Astrocyte (in vitro differentiated cells and primary cell): ENCODE measurements at regions not wholly inside any gene's neighbourhood (a gene's known extent, or its start where the extent isn't known, plus 50 kb on each side); places are given as distances from the start of the nearest gene placed in this dataset.
A peak's percentile ranks its signal among the peaks of the same experiment; 100 is the strongest.

Experiments
- DNase-seq: peaks from one replicate; pipeline ENCODE4 v3.0.0-alpha.2; 2010; ENCODE audit warnings: low read depth
- FAIRE-seq: peaks from 2 replicates; lab custom pipeline; 2011; peaks lifted over from hg19 to GRCh38; lab: Jason Lieb, UNC
- H2AFZ ChIP-seq: 2 replicates; pipeline ENCODE4 v1.6.0; 2012; ENCODE audit warnings: low read depth, low read length, inconsistent platforms
- H3K27ac ChIP-seq: 2 replicates; pipeline ENCODE4 v1.5.1; 2011; ENCODE audit warnings: low read depth, low read length, inconsistent platforms
- H3K27me3 ChIP-seq: 2 replicates; pipeline ENCODE4 v1.6.0; 2011; ENCODE audit warnings: low read length, inconsistent platforms; ENCODE audit not compliant: insufficient read depth
- H3K36me3 ChIP-seq: 2 replicates; pipeline ENCODE4 v1.5.1; 2011; ENCODE audit warnings: low read length, inconsistent platforms; ENCODE audit not compliant: insufficient read depth
- H3K4me1 ChIP-seq: 2 replicates; pipeline ENCODE4 v1.5.1; 2011; ENCODE audit warnings: low read length, inconsistent platforms; ENCODE audit not compliant: insufficient read depth
- H3K4me2 ChIP-seq: 2 replicates; pipeline ENCODE4 v1.6.0; 2012; ENCODE audit warnings: low read length, inconsistent platforms
- H3K4me3 ChIP-seq: 2 replicates; pipeline ENCODE4 v1.5.1; 2011; ENCODE audit warnings: low read depth, mild to moderate bottlenecking, low read length, inconsistent platforms; ENCODE audit not compliant: insufficient read depth
- H3K79me2 ChIP-seq: 2 replicates; pipeline ENCODE4 v1.6.0; 2012; ENCODE audit warnings: mild to moderate bottlenecking, low read length, inconsistent platforms; ENCODE audit not compliant: insufficient read depth
- H3K9ac ChIP-seq: 2 replicates; pipeline ENCODE4 v1.6.0; 2012; ENCODE audit warnings: mild to moderate bottlenecking, low read length, inconsistent platforms
- H3K9me3 ChIP-seq: 2 replicates; pipeline ENCODE4 v1.5.1; 2012; ENCODE audit warnings: low read depth, mild to moderate bottlenecking, low read length, inconsistent platforms; ENCODE audit not compliant: insufficient read depth
- H4K20me1 ChIP-seq: 2 replicates; pipeline ENCODE4 v1.6.0; 2012; ENCODE audit warnings: low read length, inconsistent platforms; ENCODE audit not compliant: insufficient read depth
- H3K27ac Mint-ChIP-seq: one replicate; pipeline ENCODE4 v1.8.0; 2021; ENCODE audit warnings: mild to moderate bottlenecking, mixed read lengths; ENCODE audit not compliant: unreplicated experiment
- H3K27me3 Mint-ChIP-seq: one replicate; pipeline ENCODE4 v1.8.0; 2021; ENCODE audit warnings: low read depth, mixed read lengths; ENCODE audit not compliant: unreplicated experiment
- H3K36me3 Mint-ChIP-seq: one replicate; pipeline ENCODE4 v1.8.0; 2021; ENCODE audit warnings: low read depth, mixed read lengths; ENCODE audit not compliant: unreplicated experiment
- H3K4me1 Mint-ChIP-seq: one replicate; pipeline ENCODE4 v1.8.0; 2021; ENCODE audit warnings: low read depth, mixed read lengths; ENCODE audit not compliant: unreplicated experiment
- H3K4me3 Mint-ChIP-seq: one replicate; pipeline ENCODE4 v1.8.0; 2021; ENCODE audit warnings: mild to moderate bottlenecking, moderate library complexity, mixed read lengths; ENCODE audit not compliant: unreplicated experiment
- H3K9me3 Mint-ChIP-seq: one replicate; pipeline ENCODE4 v1.8.0; 2021; ENCODE audit warnings: mild to moderate bottlenecking, mixed read lengths; ENCODE audit not compliant: unreplicated experiment
- EZH2 ChIP-seq: IDR thresholded peaks from 2 replicates; pipeline ENCODE4 v1.6.1; 2012; ENCODE audit warnings: mild to moderate bottlenecking, low read length, inconsistent platforms; ENCODE audit not compliant: insufficient read depth
- TF ChIP-seq, protein P1 (sequence below): IDR thresholded peaks from 2 replicates; pipeline ENCODE4 v1.5.1; 2011; ENCODE audit warnings: low read depth, mild to moderate bottlenecking, inconsistent platforms, low read length, moderate library complexity; ENCODE audit not compliant: insufficient read depth

DNA sequence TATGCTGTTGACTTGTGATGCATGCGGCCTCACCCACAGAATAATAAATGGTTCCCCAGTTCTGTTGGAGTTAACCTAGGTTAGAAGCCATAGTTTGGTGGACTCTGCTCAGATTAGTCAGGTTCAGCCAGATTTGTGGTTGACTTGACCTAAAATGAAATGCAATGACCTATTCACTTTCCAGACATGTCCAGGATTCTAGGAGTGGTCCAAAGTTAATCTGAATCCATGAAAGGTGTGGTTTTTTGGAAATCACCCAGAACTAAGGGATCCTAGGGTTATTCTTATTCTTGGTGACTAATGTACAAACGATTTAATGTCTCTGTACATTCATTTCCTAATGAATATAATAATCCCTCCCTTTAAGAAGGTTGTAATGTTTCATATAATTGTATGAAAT lies 88.9 kb upstream of the RBBP8 start:
- H3K27me3 ChIP-seq, result no peaks in the 10 kb centered on the region
- DNase-seq, result peak; percentile 47

DNA sequence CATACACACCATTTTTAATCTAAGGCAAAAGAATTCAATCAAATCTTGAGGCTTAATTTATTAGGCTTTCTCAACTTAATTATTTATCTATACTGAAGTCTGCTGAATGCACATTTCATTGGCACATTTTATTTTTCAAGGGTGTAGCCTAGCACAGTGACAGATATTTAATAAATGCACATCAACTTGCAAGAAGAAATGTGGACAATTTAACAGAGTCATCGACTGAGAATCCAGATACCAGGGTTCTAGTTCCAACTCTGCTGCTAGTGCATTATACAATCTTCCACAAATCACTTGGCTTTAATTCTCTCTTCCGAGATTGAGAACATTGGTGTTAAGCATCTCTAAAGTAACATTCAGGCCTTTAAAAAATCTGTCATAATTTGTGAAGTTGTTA lies 88.5 kb upstream of the RBBP8 start:
- TF ChIP-seq, protein P1, sequence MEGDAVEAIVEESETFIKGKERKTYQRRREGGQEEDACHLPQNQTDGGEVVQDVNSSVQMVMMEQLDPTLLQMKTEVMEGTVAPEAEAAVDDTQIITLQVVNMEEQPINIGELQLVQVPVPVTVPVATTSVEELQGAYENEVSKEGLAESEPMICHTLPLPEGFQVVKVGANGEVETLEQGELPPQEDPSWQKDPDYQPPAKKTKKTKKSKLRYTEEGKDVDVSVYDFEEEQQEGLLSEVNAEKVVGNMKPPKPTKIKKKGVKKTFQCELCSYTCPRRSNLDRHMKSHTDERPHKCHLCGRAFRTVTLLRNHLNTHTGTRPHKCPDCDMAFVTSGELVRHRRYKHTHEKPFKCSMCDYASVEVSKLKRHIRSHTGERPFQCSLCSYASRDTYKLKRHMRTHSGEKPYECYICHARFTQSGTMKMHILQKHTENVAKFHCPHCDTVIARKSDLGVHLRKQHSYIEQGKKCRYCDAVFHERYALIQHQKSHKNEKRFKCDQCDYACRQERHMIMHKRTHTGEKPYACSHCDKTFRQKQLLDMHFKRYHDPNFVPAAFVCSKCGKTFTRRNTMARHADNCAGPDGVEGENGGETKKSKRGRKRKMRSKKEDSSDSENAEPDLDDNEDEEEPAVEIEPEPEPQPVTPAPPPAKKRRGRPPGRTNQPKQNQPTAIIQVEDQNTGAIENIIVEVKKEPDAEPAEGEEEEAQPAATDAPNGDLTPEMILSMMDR, result no peak
- TF ChIP-seq EZH2, result no peak
- H3K36me3 Mint-ChIP-seq, result no peaks in the 10 kb centered on the region
- Histone ChIP-seq H4K20me1 (no peaks in the 10 kb centered on the region), H2AFZ (no peak overlapping the region), H3K27ac (no peak overlapping the region), H3K36me3 (no peaks in the 10 kb centered on the region), H3K4me2 (no peak overlapping the region), H3K9ac (no peak overlapping the region), H3K4me1 (peaks cover 11% of the 10 kb centered on the region), H3K9me3 (no peaks in the 10 kb centered on the region), H3K4me3 (no peak overlapping the region), H3K27me3 (no peaks in the 10 kb centered on the region), H3K79me2 (no peaks in the 10 kb centered on the region)
- DNase-seq (peak; percentile 45), FAIRE-seq (no peak)
- peaks cover 10% of the 10 kb centered on the region for H3K27me3 Mint-ChIP-seq
- peaks cover 5% of the 10 kb centered on the region for H3K4me1 Mint-ChIP-seq
- H3K27ac Mint-ChIP-seq, result no peak overlapping the region
- H3K4me3 Mint-ChIP-seq, result no peak overlapping the region
- H3K9me3 Mint-ChIP-seq, result peaks cover 6% of the 10 kb centered on the region

More for the DNA sequence above, 88.9 kb upstream of the RBBP8 start:
- no peaks in the 10 kb centered on the region for H4K20me1 ChIP-seq
- H3K9me3 Mint-ChIP-seq, result peaks cover 6% of the 10 kb centered on the region
- no peak overlapping the region for H3K4me3 Mint-ChIP-seq
- no peaks in the 10 kb centered on the region for H3K79me2 ChIP-seq
- peaks cover 5% of the 10 kb centered on the region for H3K4me1 Mint-ChIP-seq
- H3K27ac ChIP-seq, result no peak overlapping the region
- no peak overlapping the region for H3K27ac Mint-ChIP-seq
- TF ChIP-seq, protein P1, result no peak
- TF ChIP-seq EZH2, result no peak
- H3K4me1 ChIP-seq, result peaks cover 11% of the 10 kb centered on the region
- H3K9me3 ChIP-seq, result no peaks in the 10 kb centered on the region
- no peak overlapping the region for H2AFZ ChIP-seq
- H3K4me2 ChIP-seq, result peak overlapping the region; percentile 6
- H3K9ac ChIP-seq, result no peak overlapping the region
- H3K36me3 ChIP-seq, result no peaks in the 10 kb centered on the region
- no peak overlapping the region for H3K4me3 ChIP-seq
- H3K27me3 Mint-ChIP-seq, result peaks cover 10% of the 10 kb centered on the region
- no peaks in the 10 kb centered on the region for H3K36me3 Mint-ChIP-seq
- FAIRE-seq, result no peak

DNA sequence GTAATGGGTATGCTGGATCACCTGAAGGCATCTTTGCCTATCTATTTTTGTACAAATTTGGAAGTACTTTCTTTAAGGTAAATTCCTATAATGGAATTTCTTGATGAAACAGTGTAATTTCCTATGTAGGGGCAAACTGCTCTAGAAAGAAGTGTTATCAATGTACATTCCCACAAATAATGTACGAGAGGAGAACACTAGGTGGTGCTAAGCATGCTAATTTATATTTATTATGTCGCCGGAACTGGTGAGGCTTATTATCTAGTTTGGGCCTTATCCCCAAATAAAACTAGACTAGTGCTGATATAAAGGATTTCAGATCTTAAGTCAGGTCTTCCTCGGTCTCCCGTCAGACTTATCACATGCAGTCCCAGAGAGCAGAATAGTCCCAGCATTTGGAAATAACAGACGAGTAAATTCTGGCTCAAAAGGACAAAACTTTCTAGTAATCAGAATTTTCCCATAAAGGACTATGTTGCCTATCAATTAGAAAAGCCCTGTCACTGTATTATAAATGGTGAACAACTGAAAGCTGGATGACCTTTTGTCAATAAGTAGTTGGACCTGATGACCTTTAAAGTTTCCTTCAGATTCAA lies 86.9 kb upstream of the RBBP8 start:
- H3K27me3 Mint-ChIP-seq, result peaks cover 10% of the 10 kb centered on the region
- peaks cover 6% of the 10 kb centered on the region for H3K9me3 Mint-ChIP-seq
- Histone ChIP-seq H3K27me3 (no peaks in the 10 kb centered on the region), H3K9ac (no peak overlapping the region), H3K4me1 (peaks cover 11% of the 10 kb centered on the region), H3K4me3 (no peak overlapping the region), H3K36me3 (no peaks in the 10 kb centered on the region), H3K79me2 (no peaks in the 10 kb centered on the region), H4K20me1 (no peaks in the 10 kb centered on the region), H3K9me3 (no peaks in the 10 kb centered on the region), H3K27ac (no peak overlapping the region), H3K4me2 (no peak overlapping the region), H2AFZ (no peak overlapping the region)
- DNase-seq (no peak), FAIRE-seq (peak; percentile 73)
- no peak overlapping the region for H3K4me3 Mint-ChIP-seq
- no peaks in the 10 kb centered on the region for H3K36me3 Mint-ChIP-seq
- TF ChIP-seq, protein P1, result peak; percentile 52
- TF ChIP-seq EZH2, result no peak
- peaks cover 5% of the 10 kb centered on the region for H3K4me1 Mint-ChIP-seq
- H3K27ac Mint-ChIP-seq, result no peak overlapping the region
